Erythroblast (primary cell): ENCODE measurements at regions not wholly inside any gene's neighbourhood (a gene's known extent, or its start where the extent isn't known, plus 50 kb on each side); places are given as distances from the start of the nearest gene placed in this dataset.

ENCODE experiments used
- GATA1 ChIP-seq: IDR thresholded peaks from 2 replicates; pipeline ENCODE4 v1.6.1; 2011; ENCODE audit warnings: low read depth, mild to moderate bottlenecking, control low read depth, low read length, moderate library complexity
- POLR2A ChIP-seq: IDR thresholded peaks from 2 replicates; pipeline ENCODE4 v1.6.1; 2011; ENCODE audit warnings: mild to moderate bottlenecking, low read length

GRCh38 chr16:86436466-86437185 is 73.7 kb upstream of the FOXF1 start:
- TF ChIP-seq POLR2A (no peak), GATA1 (no peak)
